RKO (cell line): ENCODE measurements at regions not wholly inside any gene's neighbourhood (a gene's known extent, or its start where the extent isn't known, plus 50 kb on each side); places are given as distances from the start of the nearest gene placed in this dataset.

Experiments used
- DNase-seq: peaks from one replicate; pipeline ENCODE4 v3.0.0-alpha.2; 2016; ENCODE audit warnings: low spot score

GRCh38 chr22:49195636-49196035, 632.0 kb downstream of the BRD1 start:
- no peak for DNase-seq

- DNase-seq, result no peak
These were observed 633.7 kb downstream of the BRD1 start for GRCh38 chr22:49193901-49194465.

DNA sequence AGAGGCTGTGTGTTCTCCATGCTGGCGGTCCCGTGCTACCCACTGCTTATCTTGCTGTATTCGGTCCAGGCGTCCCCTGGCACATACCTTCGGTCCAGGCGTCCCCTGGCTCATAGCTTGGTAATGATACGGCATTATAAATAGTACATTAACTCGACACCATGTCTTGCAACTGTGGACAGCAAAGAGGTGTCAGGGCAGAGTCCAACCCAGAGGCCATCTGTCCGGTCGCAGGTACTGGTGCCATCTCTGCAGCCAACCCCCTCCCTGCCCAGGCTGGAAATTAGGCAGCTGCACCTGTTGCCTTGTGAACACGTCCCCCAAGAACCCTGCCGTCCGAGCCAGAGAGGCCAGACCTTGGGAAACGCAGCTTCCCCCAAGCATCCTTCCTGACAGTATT, 634.3 kb downstream of the BRD1 start:
- DNase-seq, result no peak

- DNase-seq, result no peak
These were observed 634.8 kb downstream of the BRD1 start for GRCh38 chr22:49192857-49193250.

DNA sequence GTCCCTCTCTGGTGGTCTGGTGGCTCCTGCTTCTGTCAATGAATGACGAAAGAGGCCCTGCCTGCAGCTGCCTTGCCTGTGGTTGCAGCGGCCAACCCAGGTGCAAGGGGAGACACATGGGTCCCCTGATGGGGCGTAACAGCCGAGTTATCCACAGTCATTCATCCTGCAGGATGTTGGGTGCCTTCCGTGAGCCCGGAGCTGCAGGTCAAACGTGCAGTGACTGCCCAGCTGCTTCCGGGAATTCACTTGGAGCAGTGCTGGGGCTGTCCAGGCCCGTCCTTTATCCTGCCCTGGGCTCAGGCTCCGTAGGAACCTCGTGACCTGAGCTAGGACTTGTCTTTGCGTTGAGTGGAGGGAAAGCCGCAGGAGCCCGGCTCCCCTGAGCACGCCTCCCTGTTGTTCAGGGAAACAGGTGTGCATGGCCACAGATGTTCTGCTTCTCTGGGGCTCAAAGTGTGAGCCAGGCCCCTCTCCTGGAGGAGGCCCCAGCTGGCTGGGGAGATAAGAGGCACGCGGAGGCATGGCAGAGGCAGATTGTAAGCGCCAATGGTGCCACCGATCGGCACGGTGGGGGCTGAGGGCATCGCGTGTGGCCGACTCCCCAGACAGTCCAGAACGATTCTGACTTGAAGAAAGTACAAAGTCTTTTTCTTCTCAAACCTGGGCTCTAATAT, 635.4 kb downstream of the BRD1 start:
- no peak for DNase-seq

DNA sequence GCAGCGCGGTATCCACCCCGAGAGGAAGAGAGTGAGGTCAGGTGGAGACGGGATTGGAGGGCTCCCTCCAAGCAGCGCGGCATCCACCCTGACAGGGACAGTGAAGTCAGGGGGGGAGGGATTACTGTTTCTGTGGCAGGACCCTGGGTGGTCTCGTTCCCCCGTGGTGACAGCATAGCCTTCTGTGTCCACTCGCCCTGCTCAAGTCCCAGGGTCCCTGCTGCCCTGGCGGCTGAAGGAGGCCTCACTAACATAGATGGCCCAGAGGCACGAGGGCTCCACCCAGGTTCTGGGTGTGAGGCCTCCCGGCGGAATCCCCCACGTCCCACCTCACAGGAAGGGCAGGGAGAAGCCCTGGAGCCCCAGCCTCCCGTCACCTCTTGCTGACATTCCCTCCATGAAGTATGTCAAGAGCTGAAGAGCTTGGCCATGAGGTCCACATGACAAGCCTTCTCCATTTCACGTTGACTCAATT, 636.1 kb downstream of the BRD1 start:
- DNase-seq, result no peak

DNA sequence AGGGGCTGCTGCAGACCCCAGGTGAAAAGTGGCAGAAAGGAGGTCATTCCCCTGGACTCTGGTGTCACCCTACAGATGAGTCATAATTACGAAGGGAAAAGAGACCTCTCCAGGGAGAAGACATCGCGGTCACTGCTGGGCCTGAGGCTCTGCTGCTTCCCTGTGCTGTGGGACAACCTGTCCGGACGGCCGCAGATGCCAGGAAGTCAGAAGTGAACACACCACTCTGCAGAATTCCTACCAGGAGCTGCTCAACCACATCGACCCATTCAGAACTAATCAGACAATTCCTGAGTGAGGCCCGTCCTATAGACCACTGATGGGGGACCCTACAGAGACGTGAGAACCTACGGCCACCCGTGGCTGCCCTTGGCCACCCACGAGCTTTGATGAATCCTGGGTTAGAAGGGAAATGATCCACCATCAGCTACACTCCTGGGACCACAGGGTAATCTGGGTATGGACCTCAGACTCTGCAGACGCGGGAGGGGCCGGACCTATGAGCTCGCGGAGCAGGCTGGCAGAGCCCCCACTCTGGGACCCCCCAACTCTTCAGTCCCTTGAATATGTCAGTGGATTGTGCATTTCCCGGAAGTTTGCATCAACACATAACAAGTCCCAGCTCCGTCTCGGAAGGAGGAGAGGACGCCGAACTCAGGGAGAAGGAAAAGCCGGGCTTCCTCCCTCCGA, 636.7 kb downstream of the BRD1 start:
- DNase-seq, result no peak

DNA sequence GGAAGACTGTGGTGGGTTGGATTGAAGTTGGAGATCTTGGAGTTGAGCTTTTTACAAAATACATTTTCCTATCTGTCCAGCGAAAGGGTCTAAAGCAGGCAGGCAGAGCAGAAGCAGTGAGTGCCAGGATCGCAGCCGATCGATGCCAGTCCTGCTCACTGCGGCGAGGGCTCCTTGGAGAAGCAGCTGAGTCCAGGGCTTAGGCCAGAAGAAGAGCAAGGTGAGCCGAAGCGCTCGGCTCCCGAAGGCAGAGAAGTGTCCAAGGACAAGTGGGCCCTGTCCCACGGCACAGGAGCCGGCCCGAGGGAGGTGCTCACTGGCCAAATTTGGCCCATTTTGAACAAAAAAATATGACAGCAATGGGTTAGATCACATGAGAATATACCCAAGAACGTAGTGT, 637.8 kb downstream of the BRD1 start:
- DNase-seq, result no peak

GRCh38 chr22:49188591-49188990, 639.1 kb downstream of the BRD1 start:
- DNase-seq, result no peak

DNA sequence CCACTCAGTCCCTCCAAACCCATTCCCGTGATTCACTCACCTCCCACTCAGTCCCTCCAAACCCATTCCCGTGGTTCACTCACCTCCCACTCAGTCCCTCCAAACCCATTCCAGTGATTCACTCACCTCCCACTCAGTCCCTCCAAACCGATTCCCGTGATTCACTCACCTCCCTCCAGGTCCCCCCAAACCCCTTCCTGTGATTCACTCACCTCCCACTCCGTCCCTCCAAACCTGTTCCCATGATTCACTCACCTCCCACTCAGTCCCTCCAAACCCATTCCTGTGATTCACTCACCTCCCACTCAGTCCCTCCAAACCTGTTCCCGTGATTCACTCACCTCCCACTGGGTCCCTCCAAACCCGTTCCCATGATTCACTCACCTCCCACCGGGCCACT, 639.6 kb downstream of the BRD1 start:
- DNase-seq, result no peak

GRCh38 chr22:49186762-49187161, 640.9 kb downstream of the BRD1 start:
- no peak for DNase-seq

DNA sequence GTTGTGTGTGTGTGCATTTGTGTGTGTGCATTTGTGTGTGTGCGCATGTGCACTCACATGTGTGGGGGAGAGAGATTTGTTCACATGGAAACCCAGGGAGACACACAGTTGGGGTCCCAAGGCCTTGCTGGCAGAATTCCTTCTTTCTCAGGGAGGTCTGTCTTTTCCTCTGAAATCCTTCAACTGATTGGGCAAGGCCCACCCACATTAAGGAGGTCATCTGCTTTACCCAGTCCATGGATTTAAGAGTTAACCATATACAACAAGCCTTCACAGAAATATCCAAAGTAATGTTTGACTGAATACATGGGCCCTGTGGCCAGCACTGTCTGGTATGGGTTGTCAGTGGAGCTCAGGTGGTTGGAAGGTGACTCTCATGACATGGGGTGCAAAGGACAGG, 641.4 kb downstream of the BRD1 start:
- no peak for DNase-seq

- DNase-seq, result no peak
These were observed 642.2 kb downstream of the BRD1 start for GRCh38 chr22:49185312-49185969.

- DNase-seq, result no peak
These were observed 642.9 kb downstream of the BRD1 start for GRCh38 chr22:49184736-49185135.

DNA sequence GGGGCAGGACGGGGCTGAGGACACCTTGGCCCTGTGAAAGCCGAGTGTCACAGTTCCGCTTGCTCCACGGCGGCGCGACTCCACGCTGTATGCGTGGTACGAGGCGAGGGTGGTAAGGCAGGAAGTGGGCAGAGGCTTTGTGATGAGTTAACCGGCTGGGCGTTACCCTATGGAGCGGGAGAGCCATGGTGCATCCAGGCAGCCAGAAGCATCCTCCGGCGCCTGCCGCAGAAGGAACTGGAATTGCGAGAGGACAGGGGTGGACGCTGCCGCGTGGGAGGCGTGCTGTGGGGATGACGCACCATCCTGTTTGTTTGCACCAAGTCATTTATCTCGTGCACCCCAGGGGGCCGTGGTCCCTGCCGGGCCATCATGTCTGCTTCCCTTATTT, 643.9 kb downstream of the BRD1 start:
- no peak for DNase-seq

- no peak for DNase-seq
These were observed 644.4 kb downstream of the BRD1 start for GRCh38 chr22:49183208-49183825.

GRCh38 chr22:49182416-49182815, 645.3 kb downstream of the BRD1 start:
- DNase-seq, result no peak

DNA sequence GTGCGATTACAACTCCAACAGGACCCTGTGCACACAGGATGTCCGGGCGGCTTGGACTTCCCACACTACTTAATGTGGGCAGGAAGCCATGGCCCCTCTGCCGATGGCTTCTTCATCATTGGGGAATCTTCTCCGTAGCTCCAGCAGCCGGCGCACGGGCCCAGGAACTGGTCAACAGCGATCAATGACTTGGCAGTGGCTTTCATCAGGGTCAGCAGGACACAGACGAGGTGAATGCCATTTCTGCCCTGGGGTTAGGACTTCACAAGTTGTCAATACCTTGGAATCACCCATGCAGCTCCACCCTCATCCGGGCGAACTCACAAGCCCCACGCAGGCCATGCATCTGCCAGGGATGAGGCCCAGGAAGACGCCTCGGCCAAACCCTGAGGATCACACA, 645.7 kb downstream of the BRD1 start:
- no peak for DNase-seq

DNA sequence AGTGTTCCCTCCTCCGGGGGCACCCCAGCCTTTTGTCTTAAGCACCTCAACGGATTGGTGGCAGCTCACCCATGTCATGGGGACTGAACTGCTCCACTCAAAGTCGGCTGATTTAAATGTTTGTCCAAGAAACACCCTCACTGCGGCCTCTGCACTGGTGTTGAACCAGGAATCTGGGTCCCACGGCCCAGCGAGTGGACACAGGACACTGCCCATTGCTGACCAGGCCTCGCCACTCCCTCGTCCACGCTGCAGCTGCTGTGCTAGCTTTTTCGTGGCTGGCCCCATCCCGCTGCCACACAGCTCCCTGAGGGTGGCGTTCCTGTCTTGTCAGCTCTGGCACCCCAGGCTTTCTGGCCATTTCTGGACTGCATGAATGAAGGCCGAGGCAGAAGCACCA, 646.2 kb downstream of the BRD1 start:
- no peak for DNase-seq

- no peak for DNase-seq
These were observed 647.0 kb downstream of the BRD1 start for GRCh38 chr22:49180683-49181024.

- no peak for DNase-seq
These were observed 647.6 kb downstream of the BRD1 start for GRCh38 chr22:49179886-49180682.

DNA sequence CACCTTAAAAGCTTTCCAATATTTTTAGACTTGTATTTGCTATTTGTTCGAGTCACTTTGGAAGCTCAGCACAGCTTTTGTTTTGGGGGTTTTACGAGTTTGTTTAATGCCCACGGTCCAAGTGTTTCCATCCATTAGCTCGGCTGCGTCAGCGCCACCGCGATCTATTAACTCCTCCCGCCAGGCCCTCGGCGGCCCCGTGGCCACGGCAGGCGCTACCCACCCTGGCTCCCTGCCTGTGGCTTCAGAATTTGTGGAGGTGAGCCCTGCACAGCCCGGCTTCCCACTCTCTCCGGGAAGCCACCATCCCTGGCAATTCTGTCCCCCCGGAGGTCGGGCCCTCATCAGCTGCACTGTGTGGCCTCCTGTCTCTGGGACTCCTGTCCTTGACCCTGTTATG, 648.5 kb downstream of the BRD1 start:
- no peak for DNase-seq
